Smooth muscle cell (in vitro differentiated cells): ENCODE measurements at regions not wholly inside any gene's neighbourhood (a gene's known extent, or its start where the extent isn't known, plus 50 kb on each side); places are given as distances from the start of the nearest gene placed in this dataset.
A peak's percentile ranks its signal among the peaks of the same experiment; 100 is the strongest.
"Not testable (repeated sequence)": the region's sequence is repeated elsewhere in the genome, so short reads cannot be mapped to it uniquely, and the experiment has no call there.

ENCODE experiments used
- DNase-seq: peaks from one replicate; lab custom pipeline; 2025; ENCODE audit not compliant: unreplicated experiment; lab: John Stamatoyannopoulos, UW
- H2AFZ ChIP-seq: fragments of 200-600 bp; sonication (generic); 2 replicates; pipeline ENCODE4 v1.6.0; 2016; ENCODE audit warnings: antibody characterized with exemption, low read depth, mild to moderate bottlenecking
- H3F3A ChIP-seq: fragments of 200-600 bp; sonication (generic); 2 replicates; pipeline ENCODE4 v1.6.0; 2017; ENCODE audit warnings: antibody characterized with exemption, low read depth
- H3K27ac ChIP-seq: fragments of 200-600 bp; sonication (generic); 2 replicates; pipeline ENCODE4 v1.5.1; 2016; ENCODE audit warnings: low read depth, mild to moderate bottlenecking
- H3K27me3 ChIP-seq: fragments of 200-600 bp; sonication (generic); 2 replicates; pipeline ENCODE4 v1.6.1; 2016; ENCODE audit warnings: low read depth, mild to moderate bottlenecking
- H3K36me3 ChIP-seq: fragments of 200-600 bp; sonication (generic); 2 replicates; pipeline ENCODE4 v1.5.1; 2016; ENCODE audit warnings: low read depth
- H3K4me1 ChIP-seq: fragments of 200-600 bp; sonication (generic); 2 replicates; pipeline ENCODE4 v1.5.1; 2016; ENCODE audit warnings: low read depth
- H3K4me2 ChIP-seq: fragments of 200-600 bp; sonication (generic); 2 replicates; pipeline ENCODE4 v1.6.0; 2016; ENCODE audit warnings: mild to moderate bottlenecking
- H3K4me3 ChIP-seq: fragments of 200-600 bp; sonication (generic); 2 replicates; pipeline ENCODE4 v1.5.1; 2016; ENCODE audit warnings: mild to moderate bottlenecking
- H3K79me2 ChIP-seq: fragments of 200-600 bp; sonication (generic); 2 replicates; pipeline ENCODE4 v1.6.0; 2016; ENCODE audit warnings: low read depth, mild to moderate bottlenecking
- H3K9ac ChIP-seq: fragments of 200-600 bp; sonication (generic); 2 replicates; pipeline ENCODE4 v1.6.0; 2016; ENCODE audit warnings: low read depth
- H3K9me3 ChIP-seq: fragments of 200-600 bp; sonication (generic); replicated peaks from 2 replicates; pipeline ENCODE4 v1.5.1; 2016; ENCODE audit warnings: low read depth
- H4K20me1 ChIP-seq: fragments of 200-600 bp; sonication (generic); 2 replicates; pipeline ENCODE4 v1.6.0; 2016; ENCODE audit warnings: low read depth
- WGBS: methylation state at CpG from one replicate; pipeline ENCODE4 v1.1.7; 2016; ENCODE audit warnings: low lambda C conversion rate; 5-methylcytosine and 5-hydroxymethylcytosine counted together
- TF ChIP-seq, protein P1 (sequence below): fragments of 200-600 bp; sonication (generic); IDR thresholded peaks from 2 replicates; pipeline ENCODE4 v1.5.1; 2017; ENCODE audit warnings: borderline replicate concordance, mild to moderate bottlenecking, antibody characterized with exemption; ENCODE audit not compliant: insufficient read depth, poor library complexity, severe bottlenecking

GRCh38 chr4:114038762-114039387, 59.4 kb upstream of the ARSJ start:
- TF ChIP-seq, protein P1, sequence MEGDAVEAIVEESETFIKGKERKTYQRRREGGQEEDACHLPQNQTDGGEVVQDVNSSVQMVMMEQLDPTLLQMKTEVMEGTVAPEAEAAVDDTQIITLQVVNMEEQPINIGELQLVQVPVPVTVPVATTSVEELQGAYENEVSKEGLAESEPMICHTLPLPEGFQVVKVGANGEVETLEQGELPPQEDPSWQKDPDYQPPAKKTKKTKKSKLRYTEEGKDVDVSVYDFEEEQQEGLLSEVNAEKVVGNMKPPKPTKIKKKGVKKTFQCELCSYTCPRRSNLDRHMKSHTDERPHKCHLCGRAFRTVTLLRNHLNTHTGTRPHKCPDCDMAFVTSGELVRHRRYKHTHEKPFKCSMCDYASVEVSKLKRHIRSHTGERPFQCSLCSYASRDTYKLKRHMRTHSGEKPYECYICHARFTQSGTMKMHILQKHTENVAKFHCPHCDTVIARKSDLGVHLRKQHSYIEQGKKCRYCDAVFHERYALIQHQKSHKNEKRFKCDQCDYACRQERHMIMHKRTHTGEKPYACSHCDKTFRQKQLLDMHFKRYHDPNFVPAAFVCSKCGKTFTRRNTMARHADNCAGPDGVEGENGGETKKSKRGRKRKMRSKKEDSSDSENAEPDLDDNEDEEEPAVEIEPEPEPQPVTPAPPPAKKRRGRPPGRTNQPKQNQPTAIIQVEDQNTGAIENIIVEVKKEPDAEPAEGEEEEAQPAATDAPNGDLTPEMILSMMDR: no peak
- no peaks in the 10 kb centered on the region for H3K4me1 ChIP-seq
- no peak overlapping the region for H3K27ac ChIP-seq
- WGBS: 97% methylated on average over 2 of the region's 2 CpGs
- H3K4me3 ChIP-seq: no peak overlapping the region
- H3K9ac ChIP-seq: no peak overlapping the region
- DNase-seq: no peak
- H3K79me2 ChIP-seq: no peaks in the 10 kb centered on the region
- no peaks in the 10 kb centered on the region for H3K27me3 ChIP-seq
- H3K4me2 ChIP-seq: no peak overlapping the region
- H2AFZ ChIP-seq: no peak overlapping the region
- no peaks in the 10 kb centered on the region for H3F3A ChIP-seq
- H4K20me1 ChIP-seq: no peaks in the 10 kb centered on the region
- no peaks in the 10 kb centered on the region for H3K9me3 ChIP-seq
- no peaks in the 10 kb centered on the region for H3K36me3 ChIP-seq

DNA sequence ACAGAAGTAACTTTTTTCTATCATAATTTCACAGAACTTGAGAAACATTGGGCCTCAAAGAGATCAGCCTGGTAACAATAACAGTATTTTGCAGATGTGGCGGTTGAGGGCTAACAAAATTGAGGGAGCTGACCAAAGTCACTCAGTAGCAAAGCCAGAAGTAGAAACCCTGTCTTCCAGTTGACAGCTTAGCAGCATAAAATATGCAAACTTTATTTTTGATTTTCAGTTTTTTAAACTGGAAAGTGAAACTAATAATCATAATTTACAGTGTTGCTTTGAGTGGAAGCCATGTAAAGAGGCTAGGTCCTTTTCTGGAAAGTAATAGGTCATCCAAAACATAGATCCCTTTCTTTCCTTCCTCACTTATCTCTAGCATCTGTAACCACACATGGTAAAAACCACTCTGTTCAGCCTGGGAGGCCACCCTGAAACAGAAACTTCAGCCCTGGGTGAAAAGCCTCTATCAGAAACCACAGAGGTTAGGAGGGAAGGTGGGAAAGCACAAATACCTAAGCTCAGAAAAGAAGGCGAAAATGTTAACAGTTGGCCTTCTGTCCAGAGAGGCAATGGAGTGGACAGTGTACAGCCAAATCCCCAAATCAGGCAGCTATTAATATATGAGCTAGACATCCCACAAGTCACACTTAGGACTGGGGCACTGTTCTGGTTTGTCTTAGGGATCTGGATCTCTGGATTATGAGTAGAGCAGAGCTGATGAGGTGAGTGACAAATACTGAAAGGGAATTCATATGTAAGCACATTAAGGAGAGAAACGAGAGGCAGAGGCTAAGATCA, 61.1 kb upstream of the ARSJ start:
- peak overlapping the region; percentile 50 for H3K27ac ChIP-seq
- H2AFZ ChIP-seq: peak overlapping the region; percentile 13
- H3K4me1 ChIP-seq: no peaks in the 10 kb centered on the region
- H3K27me3 ChIP-seq: no peaks in the 10 kb centered on the region
- no peaks in the 10 kb centered on the region for H3F3A ChIP-seq
- no peak overlapping the region for H3K4me3 ChIP-seq
- no peaks in the 10 kb centered on the region for H3K9me3 ChIP-seq
- no peak overlapping the region for H3K9ac ChIP-seq
- no peak overlapping the region for H3K4me2 ChIP-seq
- H3K79me2 ChIP-seq: no peaks in the 10 kb centered on the region
- H3K36me3 ChIP-seq: no peaks in the 10 kb centered on the region
- TF ChIP-seq, protein P1: no peak
- 62% methylated on average over 3 of the region's 3 CpGs for WGBS
- H4K20me1 ChIP-seq: no peaks in the 10 kb centered on the region
- DNase-seq: no peak

- no peaks in the 10 kb centered on the region for H3K36me3 ChIP-seq
- H3K9ac ChIP-seq: no peak overlapping the region
- no peaks in the 10 kb centered on the region for H3K4me1 ChIP-seq
- DNase-seq: no peak
- peak overlapping the region; percentile 50 for H3K27ac ChIP-seq
- TF ChIP-seq, protein P1: no peak
- H3K4me3 ChIP-seq: no peak overlapping the region
- no peaks in the 10 kb centered on the region for H4K20me1 ChIP-seq
- H3K4me2 ChIP-seq: no peak overlapping the region
- no peaks in the 10 kb centered on the region for H3K9me3 ChIP-seq
- H2AFZ ChIP-seq: peak overlapping the region; percentile 13
- H3K79me2 ChIP-seq: no peaks in the 10 kb centered on the region
- H3K27me3 ChIP-seq: no peaks in the 10 kb centered on the region
- WGBS: 73% methylated on average over 2 of the region's 2 CpGs
- no peaks in the 10 kb centered on the region for H3F3A ChIP-seq
These were observed 61.6 kb upstream of the ARSJ start for GRCh38 chr4:114041117-114041475.

- Histone ChIP-seq H3K4me2 (no peak overlapping the region), H3K4me1 (no peaks in the 10 kb centered on the region), H3F3A (no peaks in the 10 kb centered on the region), H3K27me3 (no peaks in the 10 kb centered on the region), H2AFZ (no peak overlapping the region), H3K4me3 (no peak overlapping the region), H3K9me3 (no peaks in the 10 kb centered on the region), H4K20me1 (no peaks in the 10 kb centered on the region), H3K27ac (no peak overlapping the region), H3K79me2 (no peaks in the 10 kb centered on the region), H3K36me3 (no peaks in the 10 kb centered on the region), H3K9ac (no peak overlapping the region)
- TF ChIP-seq, protein P1: no peak
- DNase-seq: no peak
These were observed 63.7 kb upstream of the ARSJ start for GRCh38 chr4:114043116-114043515.

- not testable (repeated sequence) for H3K9ac ChIP-seq
These were observed 64.9 kb upstream of the ARSJ start for GRCh38 chr4:114044351-114044750.

More at GRCh38 chr4:114044351-114044750, 64.9 kb upstream of the ARSJ start:
- not testable (repeated sequence) for H3K79me2 ChIP-seq, H3K36me3 ChIP-seq, H3K9me3 ChIP-seq, H3K27me3 ChIP-seq, DNase-seq, H3K27ac ChIP-seq, H3F3A ChIP-seq, H3K4me1 ChIP-seq, H3K4me2 ChIP-seq, H4K20me1 ChIP-seq, H2AFZ ChIP-seq, H3K4me3 ChIP-seq
- 96% methylated on average over 14 of the region's 14 CpGs for WGBS
